ENCODE measurements at regions not wholly inside any gene's neighbourhood (a gene's known extent, or its start where the extent isn't known, plus 50 kb on each side); places are given as distances from the start of the nearest gene placed in this dataset.
"Not testable (repeated sequence)": the region's sequence is repeated elsewhere in the genome, so short reads cannot be mapped to it uniquely, and the experiment has no call there.

DNA sequence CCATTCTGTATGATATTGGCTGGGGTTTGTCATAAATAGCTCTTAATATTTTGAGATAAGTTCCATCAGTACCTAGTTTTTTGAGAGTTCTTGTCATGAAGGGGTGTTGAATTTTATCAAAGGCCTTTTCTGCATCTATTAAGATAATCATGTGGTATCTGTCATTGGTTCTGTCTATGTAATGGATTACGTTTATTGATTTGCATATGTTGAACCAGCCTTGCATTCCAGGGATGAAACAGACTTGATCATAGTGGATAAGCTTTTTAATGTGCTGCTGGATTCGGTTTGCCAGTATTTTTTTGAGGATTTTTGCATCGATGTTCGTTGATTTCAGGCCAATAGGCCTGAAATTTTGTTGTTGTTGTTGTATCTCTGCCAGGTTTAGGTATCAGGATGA, 469.4 kb upstream of the SPRY2 start:
- H3K9ac ChIP-seq (ENCODE audit: low read depth in 1 of 2, low read length in 2 of 2); H3K36me3 ChIP-seq (ENCODE audit: control insufficient read depth in 4 of 4, insufficient read depth in 3 of 4, low read depth in 1 of 4, low read length in 3 of 4); H3K4me3 ChIP-seq (ENCODE audit: low read depth in 1 of 3, low read length in 3 of 3); DNase-seq (ENCODE audit: low spot score); H3K4me1 ChIP-seq (ENCODE audit: control insufficient read depth in 4 of 4, insufficient read depth in 4 of 4, low read length in 3 of 4); H3K27ac ChIP-seq (ENCODE audit: low read depth in 1 of 2, low read length in 2 of 2); H3K9me3 ChIP-seq (ENCODE audit: control insufficient read depth in 4 of 4, low read length in 3 of 4); H3K27me3 ChIP-seq (ENCODE audit: control insufficient read depth in 4 of 4, insufficient read depth in 4 of 4, low read length in 3 of 4): not testable (repeated sequence)
- 80% methylated on average over 4 of the region's 4 CpGs for WGBS

DNA sequence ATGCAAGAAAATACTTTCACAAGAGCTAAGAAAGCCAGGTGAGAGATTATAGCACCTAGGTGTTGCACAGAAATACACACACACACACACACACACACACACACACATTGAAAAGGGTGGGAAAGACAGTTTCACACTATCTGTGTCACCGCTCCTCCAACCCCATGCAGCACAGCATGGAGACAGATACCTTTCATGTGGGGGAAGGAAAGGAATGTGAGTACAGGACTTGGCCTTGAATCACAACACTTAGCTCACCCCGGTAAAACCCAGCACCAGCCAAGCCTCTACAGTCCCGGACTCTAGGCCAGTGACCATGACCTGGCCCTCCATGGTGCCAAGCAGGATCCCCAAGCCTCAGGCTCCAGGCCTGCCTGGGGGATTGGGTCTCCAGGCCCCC, 462.0 kb upstream of the SPRY2 start:
- no peak overlapping the region for H3K4me3 ChIP-seq (ENCODE audit: low read depth in 1 of 3, low read length in 3 of 3)
- no peak overlapping the region for H3K27ac ChIP-seq (ENCODE audit: low read depth in 1 of 2, low read length in 2 of 2)
- H3K36me3 ChIP-seq (ENCODE audit: control insufficient read depth in 4 of 4, insufficient read depth in 3 of 4, low read depth in 1 of 4, low read length in 3 of 4) = no peaks in the 10 kb centered on the region
- WGBS = 63% methylated on average over 3 of the region's 3 CpGs
- no peak for TF ChIP-seq NR2F2 (IDR thresholded peaks at IDR 0.05)
- no peaks in the 10 kb centered on the region for H3K9me3 ChIP-seq (ENCODE audit: control insufficient read depth in 4 of 4, low read length in 3 of 4)
- no peak overlapping the region for H3K9ac ChIP-seq (ENCODE audit: low read depth in 1 of 2, low read length in 2 of 2)
- no peak for DNase-seq (ENCODE audit: low spot score)
- H3K4me1 ChIP-seq (ENCODE audit: control insufficient read depth in 4 of 4, insufficient read depth in 4 of 4, low read length in 3 of 4) = no peaks in the 10 kb centered on the region
- H3K27me3 ChIP-seq (ENCODE audit: control insufficient read depth in 4 of 4, insufficient read depth in 4 of 4, low read length in 3 of 4) = no peaks in the 10 kb centered on the region

DNA sequence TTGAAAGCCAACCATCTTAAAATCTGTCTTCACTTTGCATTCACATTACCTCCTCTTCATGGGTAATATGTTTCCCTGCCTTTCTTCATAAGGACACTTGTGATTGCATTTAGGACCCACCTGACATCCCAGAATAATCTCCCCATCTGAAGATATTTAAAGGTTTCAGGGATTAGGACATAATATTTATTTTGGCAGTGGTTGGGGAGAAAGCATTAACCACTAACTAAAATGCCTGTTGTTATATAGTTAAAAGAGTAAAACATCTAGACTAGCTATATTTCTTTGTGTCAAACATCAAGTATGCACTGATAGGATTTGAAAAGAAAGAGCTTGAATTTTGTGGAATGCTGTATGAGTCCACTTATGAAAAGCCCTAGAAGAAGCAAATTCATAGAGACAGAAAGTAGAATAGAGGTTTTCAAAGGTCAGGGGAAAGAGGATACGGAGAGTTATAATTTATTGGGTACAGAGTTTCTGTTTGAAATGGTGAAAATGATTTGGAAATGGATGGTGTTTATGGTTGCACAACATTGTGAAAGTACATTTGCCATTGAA, 457.7 kb upstream of the SPRY2 start:
- 51% methylated on average over 1 of the region's 1 CpG for WGBS
- Histone ChIP-seq H3K9me3 (ENCODE audit: control insufficient read depth in 4 of 4, low read length in 3 of 4) (no peaks in the 10 kb centered on the region), H3K9ac (ENCODE audit: low read depth in 1 of 2, low read length in 2 of 2) (no peak overlapping the region), H3K36me3 (ENCODE audit: control insufficient read depth in 4 of 4, insufficient read depth in 3 of 4, low read depth in 1 of 4, low read length in 3 of 4) (no peaks in the 10 kb centered on the region), H3K4me3 (ENCODE audit: low read depth in 1 of 3, low read length in 3 of 3) (no peak overlapping the region), H3K4me1 (ENCODE audit: control insufficient read depth in 4 of 4, insufficient read depth in 4 of 4, low read length in 3 of 4) (no peaks in the 10 kb centered on the region), H3K27me3 (ENCODE audit: control insufficient read depth in 4 of 4, insufficient read depth in 4 of 4, low read length in 3 of 4) (no peaks in the 10 kb centered on the region), H3K27ac (ENCODE audit: low read depth in 1 of 2, low read length in 2 of 2) (no peak overlapping the region)
- no peak for TF ChIP-seq EGR1 (IDR thresholded peaks at IDR 0.05; ENCODE audit: low read depth in 2 of 2)
- TF ChIP-seq, protein P1, sequence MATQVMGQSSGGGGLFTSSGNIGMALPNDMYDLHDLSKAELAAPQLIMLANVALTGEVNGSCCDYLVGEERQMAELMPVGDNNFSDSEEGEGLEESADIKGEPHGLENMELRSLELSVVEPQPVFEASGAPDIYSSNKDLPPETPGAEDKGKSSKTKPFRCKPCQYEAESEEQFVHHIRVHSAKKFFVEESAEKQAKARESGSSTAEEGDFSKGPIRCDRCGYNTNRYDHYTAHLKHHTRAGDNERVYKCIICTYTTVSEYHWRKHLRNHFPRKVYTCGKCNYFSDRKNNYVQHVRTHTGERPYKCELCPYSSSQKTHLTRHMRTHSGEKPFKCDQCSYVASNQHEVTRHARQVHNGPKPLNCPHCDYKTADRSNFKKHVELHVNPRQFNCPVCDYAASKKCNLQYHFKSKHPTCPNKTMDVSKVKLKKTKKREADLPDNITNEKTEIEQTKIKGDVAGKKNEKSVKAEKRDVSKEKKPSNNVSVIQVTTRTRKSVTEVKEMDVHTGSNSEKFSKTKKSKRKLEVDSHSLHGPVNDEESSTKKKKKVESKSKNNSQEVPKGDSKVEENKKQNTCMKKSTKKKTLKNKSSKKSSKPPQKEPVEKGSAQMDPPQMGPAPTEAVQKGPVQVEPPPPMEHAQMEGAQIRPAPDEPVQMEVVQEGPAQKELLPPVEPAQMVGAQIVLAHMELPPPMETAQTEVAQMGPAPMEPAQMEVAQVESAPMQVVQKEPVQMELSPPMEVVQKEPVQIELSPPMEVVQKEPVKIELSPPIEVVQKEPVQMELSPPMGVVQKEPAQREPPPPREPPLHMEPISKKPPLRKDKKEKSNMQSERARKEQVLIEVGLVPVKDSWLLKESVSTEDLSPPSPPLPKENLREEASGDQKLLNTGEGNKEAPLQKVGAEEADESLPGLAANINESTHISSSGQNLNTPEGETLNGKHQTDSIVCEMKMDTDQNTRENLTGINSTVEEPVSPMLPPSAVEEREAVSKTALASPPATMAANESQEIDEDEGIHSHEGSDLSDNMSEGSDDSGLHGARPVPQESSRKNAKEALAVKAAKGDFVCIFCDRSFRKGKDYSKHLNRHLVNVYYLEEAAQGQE (IDR thresholded peaks at IDR 0.05) = no peak
- TF ChIP-seq TAF1 (conservative IDR thresholded peaks at IDR 0.05) = no peak
- TF ChIP-seq, protein P2, sequence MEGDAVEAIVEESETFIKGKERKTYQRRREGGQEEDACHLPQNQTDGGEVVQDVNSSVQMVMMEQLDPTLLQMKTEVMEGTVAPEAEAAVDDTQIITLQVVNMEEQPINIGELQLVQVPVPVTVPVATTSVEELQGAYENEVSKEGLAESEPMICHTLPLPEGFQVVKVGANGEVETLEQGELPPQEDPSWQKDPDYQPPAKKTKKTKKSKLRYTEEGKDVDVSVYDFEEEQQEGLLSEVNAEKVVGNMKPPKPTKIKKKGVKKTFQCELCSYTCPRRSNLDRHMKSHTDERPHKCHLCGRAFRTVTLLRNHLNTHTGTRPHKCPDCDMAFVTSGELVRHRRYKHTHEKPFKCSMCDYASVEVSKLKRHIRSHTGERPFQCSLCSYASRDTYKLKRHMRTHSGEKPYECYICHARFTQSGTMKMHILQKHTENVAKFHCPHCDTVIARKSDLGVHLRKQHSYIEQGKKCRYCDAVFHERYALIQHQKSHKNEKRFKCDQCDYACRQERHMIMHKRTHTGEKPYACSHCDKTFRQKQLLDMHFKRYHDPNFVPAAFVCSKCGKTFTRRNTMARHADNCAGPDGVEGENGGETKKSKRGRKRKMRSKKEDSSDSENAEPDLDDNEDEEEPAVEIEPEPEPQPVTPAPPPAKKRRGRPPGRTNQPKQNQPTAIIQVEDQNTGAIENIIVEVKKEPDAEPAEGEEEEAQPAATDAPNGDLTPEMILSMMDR (IDR thresholded peaks at IDR 0.05; ENCODE audit: low read depth, low read length, missing input control) = no peak
- no peak for TF ChIP-seq FOXA2 (IDR thresholded peaks at IDR 0.05)
- TF ChIP-seq, protein P3, sequence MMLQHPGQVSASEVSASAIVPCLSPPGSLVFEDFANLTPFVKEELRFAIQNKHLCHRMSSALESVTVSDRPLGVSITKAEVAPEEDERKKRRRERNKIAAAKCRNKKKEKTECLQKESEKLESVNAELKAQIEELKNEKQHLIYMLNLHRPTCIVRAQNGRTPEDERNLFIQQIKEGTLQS (IDR thresholded peaks at IDR 0.05) = no peak
- TF ChIP-seq, protein P4, sequence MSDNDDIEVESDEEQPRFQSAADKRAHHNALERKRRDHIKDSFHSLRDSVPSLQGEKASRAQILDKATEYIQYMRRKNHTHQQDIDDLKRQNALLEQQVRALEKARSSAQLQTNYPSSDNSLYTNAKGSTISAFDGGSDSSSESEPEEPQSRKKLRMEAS (IDR thresholded peaks at IDR 0.05) = no peak
- no peak for TF ChIP-seq HNF4A (conservative IDR thresholded peaks at IDR 0.05)
- TF ChIP-seq HNF4G (IDR thresholded peaks at IDR 0.05) = no peak
- no peak for TF ChIP-seq SP1 (IDR thresholded peaks at IDR 0.05)
- no peak for DNase-seq (ENCODE audit: low spot score)
